ENCODE measurements at regions not wholly inside any gene's neighbourhood (a gene's known extent, or its start where the extent isn't known, plus 50 kb on each side); places are given as distances from the start of the nearest gene placed in this dataset.
"Not testable (repeated sequence)": the region's sequence is repeated elsewhere in the genome, so short reads cannot be mapped to it uniquely, and the experiment has no call there.

DNA sequence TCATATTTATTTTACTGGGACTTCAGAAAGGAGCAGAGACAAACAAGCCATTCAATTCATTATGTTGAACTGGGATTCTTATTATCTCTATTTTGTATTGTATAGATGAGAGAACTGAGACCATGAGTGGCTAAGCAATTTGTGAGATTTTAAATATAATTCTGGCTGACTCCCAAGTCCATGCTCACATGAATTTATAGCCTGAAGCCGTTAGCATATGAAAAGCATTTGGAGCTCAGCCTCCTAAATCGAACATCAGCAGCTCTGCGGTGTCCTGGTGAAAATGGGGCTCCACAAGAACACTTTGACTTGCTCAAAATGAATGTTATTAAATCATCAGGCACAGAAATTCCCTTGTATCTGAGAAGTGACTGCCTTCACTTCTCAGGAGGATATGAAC is 96.8 kb upstream of the DPT start:
- no peak for DNase-seq (ENCODE audit: low spot score)

DNA sequence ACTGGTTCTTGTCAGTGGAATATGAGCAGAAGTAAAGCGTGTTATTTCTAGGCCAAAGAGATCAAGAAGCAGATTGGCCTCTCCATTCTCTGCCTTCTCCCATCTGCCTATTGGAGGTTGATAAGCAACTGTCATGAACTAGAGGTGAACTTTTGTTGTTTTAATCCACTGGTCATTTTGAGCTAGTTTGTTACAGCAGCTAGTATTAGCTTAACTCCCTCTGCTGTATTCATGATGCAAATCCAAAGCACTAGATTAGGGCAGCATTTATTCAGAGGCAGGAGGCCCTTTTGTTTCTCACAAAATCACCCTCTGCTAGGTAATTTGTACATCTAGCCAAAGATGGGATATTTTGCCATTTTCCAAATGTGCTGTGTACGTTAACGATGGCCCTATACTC is 97.3 kb upstream of the DPT start:
- no peak for DNase-seq (ENCODE audit: low spot score)

DNA sequence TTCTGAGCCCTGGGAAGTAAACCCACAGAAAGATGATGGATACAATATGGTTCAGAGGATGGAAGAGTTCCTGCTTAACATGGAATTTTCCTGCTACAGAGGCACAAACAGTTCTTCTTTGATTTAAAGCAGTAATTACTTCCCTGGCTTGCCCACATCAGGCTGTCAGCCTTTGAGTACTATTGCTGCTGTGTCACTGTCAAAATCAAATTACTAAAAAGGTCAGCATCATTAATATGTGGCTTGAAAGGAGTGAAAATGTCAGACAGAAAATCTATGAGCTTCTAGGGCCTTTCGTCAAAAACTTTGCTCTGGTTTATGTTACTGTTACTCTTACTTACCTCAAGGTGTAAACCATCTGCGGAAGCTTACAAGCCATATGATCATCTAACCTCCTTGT is 98.6 kb upstream of the DPT start:
- DNase-seq (ENCODE audit: low spot score), result no peak

DNA sequence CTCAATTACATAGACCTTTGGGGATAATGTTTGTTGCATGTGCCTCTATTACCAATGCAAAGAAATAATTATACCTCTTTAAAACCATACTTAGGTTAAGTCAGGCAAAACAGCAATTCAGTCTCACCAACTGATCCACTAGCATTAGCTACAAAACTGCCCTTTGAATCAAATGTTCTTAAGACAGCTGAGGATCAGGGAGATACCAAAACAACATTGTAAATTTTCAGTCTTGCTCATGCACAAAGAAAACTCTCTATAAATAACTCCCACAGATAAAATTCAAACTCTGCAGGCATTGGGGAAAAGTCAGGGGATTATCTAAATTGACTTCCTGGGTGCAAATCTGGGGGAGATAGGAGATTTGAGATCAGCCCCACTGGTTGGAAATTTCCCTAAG is 100.9 kb upstream of the DPT start:
- no peak for DNase-seq (ENCODE audit: low spot score)

DNA sequence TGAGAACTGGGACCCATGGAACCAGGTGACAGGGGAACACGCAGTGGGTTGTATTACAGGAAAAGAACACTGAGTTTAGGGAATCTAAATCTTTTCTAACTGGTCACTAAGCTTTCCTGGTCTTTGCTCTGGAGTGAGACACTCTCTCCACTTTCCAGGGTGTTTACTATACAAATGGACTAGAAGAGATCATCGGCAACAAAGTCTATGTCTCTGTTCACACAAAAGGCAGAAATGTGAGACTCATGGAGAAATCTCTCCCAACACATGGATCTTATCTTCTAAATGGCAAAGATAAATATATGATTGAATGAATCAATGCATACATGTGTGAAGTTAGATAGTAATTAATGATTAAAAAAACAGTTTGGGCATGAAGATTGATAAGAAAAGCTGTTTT is 101.6 kb upstream of the DPT start:
- no peak for DNase-seq (ENCODE audit: low spot score)

DNA sequence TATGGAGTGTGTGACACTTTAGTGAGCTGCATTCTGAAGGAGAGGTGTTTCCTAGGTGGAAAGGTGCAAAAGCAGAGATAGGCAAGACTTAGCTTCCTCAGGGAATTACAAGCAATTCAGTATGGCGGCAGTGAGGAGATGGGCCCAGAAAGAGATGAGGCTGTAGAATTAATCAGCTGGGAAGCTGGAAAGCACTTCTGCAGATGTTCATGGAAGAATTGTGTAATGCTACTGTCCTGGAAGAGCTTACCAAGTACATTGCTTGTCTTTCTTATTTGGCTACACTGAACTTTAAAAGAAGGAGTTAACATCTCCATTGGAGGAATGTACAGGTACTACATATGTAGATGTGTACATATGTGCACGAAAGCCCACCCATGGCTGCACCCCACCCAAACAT is 103.7 kb upstream of the DPT start:
- DNase-seq (ENCODE audit: low spot score), result no peak

DNA sequence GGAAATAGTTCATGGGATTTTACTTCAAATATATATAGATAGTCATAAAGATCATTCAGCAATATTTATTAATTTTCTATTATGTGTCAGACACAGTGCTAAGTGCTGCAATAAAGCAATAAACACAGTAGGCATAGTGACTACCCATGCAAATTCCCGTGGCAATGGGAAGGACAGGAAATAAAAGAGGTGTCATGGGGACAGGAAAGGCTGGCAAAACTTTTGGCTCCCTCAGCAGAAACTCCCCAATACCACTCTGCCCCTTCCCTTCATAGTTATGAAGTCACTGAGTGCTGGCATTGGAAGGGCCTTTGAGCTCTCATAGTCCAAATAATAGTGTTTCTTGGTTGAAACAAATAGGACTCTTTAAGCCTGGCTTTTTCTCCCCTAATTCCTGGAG is 104.4 kb upstream of the DPT start:
- DNase-seq (ENCODE audit: low spot score), result no peak

DNA sequence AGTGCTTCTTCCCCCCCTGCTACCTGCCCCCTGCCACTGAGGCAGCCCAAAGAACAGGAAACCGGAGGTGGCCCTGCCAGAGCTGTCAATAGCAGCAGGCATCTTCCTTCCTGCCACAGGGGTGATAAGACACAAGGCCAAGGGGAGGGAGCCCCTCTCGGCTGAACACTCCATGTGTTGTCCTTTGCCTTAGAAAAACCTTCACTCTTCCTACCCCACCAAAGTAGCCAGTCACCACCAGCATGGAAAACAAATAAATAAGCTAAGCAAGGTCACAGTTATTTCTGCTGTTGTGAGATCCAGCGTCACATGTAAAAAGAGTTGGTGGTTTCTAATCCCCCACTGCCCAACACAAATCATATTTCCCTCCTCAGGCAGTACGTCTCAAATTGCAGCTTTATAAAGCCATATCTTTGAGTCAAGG is 104.8 kb upstream of the DPT start:
- DNase-seq (ENCODE audit: low spot score), result no peak

DNA sequence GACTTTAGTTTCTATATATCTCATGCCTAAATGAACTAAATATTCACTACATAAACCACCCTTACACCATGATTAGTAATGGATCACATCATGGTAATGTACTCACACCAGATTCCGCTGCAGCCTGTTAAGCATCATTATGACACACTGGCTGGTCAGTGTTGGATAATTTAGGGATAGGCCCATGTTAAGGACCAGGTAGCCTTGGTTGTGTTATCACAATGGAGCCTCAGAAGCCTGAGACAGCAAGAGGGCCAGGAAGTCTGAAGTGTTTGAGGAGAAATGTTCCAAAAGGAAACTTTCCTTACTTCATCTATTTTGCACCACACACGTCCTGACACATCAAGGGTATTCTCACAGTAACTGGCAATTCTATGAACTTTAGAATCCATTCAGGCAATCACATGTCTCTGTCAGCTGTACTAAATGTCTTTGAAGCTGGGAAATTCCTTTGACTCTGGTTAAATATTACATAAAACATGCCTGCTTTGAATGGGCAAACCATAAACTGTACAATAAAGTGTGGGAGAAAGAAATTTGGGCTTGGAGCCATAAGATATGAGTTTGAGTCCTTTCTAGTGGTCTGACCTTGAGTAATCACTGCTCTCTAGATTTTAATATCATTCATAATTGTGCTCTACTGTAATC is 105.3 kb upstream of the DPT start:
- DNase-seq (ENCODE audit: low spot score), result peak; percentile 49

DNA sequence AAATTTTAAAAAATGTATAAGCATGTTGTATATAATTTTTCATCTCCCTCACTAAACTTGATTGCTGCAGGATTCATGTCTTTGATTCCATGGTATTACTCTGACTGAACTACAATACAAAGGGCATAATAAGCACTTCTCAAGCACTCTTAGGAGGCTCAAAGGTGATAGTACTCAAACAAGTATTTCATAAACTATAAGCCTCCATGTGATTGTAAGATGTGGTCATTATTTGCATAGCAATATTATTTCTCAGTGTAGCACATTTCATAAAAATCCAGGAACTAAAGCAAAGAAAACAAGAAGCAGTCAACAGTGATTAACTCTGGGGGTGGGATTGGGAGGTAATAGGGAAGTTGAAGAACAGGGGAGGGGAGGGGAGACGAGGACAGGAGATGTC is 106.2 kb upstream of the DPT start:
- no peak for DNase-seq (ENCODE audit: low spot score)

DNA sequence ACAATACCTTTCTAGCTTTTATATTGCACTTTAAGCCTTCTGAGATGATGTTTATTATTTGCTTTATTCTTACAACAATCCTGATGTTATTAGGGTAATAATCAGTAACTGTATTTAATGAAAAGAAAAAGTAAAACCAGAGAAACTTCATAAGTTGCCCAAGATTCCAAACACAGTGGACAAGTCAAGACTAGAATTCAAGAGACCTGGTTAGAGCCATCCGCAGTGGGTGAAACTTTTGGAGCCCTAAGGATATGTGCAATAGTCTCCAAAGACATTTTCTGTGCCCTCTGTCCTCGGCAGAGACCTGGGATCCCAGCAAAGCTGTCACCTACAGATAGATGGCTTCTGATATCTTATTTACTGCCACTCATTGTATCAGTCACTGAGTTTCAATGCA is 106.8 kb upstream of the DPT start:
- no peak for DNase-seq (ENCODE audit: low spot score)

DNA sequence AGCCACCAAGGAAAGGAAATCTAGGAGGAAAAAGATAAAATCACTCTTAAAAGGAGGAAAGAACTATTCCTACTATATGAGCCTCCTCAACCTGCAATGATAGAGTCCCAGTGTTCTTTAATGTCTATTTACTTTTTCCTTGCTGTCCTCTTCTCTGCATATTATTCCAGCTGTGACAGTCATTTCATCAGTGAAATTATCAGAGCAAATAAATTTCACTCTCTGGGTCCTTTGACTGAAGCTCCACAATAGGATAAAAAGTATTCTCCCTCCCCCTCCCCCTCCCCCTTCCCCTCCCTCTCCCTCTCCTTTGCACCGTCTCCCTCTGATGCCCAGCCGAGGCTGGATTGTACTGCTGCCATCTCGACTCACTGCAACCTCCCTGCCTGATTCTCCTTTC is 107.5 kb upstream of the DPT start:
- DNase-seq (ENCODE audit: low spot score), result no peak

DNA sequence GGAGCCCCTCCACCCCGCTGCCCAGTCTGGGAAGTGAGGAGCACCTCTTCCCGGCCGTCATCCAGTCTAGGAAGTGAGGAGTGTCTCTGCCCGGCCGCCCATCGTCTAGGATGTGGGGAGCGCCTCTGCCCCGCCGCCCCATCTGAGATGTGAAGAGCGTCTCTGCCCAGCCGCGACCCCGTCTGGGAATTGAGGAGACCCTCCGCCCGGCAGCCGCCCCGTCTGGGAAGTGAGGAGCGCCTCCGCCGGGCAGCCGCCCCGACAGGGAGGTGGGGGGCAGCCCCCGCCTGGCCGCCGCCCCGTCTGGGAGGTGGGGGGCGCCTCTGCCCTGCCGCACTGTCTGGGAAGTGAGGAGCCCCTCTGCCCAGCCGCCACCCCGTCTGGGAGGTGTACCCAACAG is 108.2 kb upstream of the DPT start:
- not testable (repeated sequence) for DNase-seq (ENCODE audit: low spot score)

DNA sequence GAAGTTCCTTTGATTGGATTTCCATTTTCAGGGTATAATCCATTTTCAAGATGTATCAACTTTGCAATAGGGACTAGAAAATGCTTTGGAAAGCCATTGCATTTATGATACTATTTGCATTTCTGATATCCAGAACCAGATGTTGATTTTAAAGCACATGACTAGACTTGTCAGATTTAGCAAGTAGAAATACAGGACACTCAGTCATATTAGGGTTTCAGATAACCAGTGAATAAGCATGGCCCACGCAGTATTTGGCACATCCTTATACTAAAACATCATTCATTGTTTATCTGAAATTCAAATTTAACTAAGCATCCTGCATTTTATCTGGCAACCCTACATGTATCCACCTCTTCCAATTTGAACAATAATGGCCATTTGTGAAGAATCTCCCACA is 113.3 kb upstream of the DPT start:
- DNase-seq (ENCODE audit: low spot score), result no peak

DNA sequence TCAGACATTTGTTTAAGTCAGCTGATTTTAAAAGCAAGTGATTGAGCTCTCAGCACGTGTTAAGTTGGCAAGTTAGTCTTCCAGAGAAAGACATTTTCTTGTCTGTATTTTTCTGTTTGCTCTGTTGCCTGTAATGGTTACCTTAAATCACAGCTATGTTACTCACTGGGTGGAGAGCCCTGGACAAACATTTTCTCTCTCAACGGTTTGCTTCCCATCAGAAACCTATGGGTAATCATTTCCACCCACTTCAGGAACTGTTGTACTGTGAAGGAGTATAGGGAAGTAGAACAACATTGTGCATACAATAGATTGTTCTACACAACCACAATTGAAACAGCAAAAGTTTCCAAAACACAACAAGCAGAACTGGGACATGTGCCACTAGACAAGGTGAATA is 113.9 kb upstream of the DPT start:
- DNase-seq (ENCODE audit: low spot score), result peak; percentile 44

DNA sequence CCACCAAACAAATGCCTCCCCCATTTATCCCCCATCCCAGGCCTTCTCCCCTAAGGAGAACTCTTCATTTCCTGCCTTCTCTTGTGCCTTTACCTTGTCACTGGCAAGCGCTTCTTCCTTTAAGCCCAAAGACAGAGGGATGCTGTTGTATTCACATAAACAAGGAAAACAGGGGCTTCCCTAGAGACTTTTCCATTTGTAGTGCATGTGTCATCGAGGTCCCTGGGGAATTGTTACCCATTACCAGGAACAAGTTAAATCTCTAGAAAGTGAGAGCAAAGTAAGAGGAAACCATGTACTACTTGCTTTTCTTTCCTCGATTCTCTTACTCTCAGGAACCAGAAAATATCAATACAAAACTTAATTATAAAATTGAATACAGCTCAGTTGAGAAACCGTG is 114.4 kb upstream of the DPT start:
- DNase-seq (ENCODE audit: low spot score), result no peak

DNA sequence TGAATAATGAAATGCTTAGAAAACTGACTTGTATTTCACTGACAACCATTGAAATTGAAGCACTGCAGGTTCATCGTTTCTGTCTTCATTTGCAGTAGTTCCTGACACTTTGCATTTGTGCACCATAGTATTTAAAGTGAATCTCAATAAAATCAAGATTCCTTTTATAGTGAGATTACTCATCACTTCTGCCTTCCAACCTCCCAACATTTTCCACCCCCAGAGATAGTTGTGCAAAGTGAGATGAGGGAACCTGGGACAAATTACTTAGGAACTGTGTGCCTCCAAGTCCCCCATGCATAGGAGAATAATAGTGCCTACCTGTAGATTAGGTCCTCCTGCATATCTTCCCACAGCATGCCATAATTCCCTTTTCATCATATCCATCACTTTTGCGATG is 114.9 kb upstream of the DPT start:
- no peak for DNase-seq (ENCODE audit: low spot score)

DNA sequence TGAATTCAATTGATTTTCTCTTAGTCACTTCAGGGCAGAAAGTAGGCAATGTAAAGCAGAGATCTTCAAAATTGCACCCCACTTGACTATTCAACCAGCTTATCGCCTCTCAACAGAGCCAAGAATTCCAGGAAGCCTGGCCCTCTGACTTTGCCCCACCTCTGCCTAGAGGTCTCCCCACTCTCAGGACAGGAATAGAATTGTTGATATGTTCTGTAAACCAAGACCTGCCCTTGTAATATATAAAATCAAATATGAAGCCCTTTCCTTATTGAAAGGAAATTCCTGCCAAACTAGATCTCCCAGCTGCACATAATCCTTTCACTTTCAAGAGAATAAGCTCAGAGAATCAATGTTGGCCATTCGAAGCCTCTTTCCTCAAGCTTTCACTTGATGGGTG is 116.1 kb upstream of the DPT start:
- peak; percentile 51 for DNase-seq (ENCODE audit: low spot score)

DNA sequence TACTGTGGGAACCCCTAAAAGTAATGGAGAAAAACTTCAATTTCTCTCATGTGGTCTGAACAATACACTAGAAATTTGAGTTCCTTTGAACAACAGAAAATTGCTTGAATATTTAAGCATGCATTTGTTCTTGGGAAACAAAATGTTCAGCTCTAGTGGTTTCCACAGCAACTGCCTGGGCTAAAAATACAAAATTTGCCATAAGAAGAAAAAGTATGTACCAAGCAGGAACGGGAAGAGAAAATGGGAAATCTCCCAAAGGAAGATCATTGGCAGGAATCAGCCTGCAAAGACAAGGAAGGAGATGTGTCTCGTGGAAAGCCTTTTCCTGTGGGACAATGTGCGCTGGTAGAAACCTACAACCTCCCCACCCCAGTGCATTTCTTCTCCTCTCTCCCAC is 119.0 kb upstream of the DPT start:
- no peak for DNase-seq (ENCODE audit: low spot score)

DNA sequence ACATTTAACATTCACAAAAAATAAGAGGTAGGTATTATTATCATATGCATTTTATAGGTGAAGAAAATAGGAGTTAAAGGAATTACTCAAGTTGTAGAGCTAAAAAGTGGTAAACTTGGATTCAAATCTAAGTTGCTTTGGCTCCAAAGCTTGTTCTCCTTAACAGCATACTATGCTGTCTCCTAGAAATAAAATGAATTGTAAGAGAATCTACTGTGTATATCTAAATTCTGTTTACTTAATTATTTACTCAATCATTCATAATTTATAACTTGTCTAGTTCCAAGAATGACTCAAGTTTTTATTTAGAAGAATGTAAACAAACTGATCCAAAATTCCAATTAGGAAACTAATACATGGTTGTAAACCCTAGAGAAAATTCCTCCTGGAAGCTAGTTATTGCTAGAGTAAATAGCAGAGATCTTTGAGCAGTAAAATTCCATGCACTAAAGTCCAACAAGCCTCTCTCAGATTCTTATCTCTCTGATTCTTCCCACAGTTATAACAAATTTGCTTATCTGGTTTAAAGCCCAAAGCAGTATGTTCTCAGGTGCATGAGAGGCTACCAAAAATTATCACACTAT is 132.5 kb upstream of the DPT start:
- peak; percentile 55 for DNase-seq (ENCODE audit: low spot score)

DNA sequence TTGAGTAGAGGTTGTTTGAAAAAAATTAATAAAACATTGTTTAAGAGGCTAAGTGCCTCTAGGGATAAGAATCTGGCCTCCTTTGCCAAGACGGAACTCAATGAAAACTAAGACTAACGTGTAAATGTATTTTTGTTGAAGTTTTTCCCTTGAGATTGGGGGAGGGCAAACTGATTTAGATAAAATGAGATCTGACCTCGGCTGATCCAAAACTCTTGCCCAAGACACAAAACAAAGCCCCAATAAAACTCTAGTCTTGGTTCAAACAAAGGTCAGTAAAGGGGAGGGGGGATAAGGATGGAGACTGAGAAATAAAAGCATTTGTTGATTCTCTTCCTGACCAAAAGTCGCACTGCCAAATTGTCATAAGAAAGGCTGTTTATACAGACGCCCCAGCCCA is 134.8 kb upstream of the DPT start:
- DNase-seq (ENCODE audit: low spot score), result no peak

DNA sequence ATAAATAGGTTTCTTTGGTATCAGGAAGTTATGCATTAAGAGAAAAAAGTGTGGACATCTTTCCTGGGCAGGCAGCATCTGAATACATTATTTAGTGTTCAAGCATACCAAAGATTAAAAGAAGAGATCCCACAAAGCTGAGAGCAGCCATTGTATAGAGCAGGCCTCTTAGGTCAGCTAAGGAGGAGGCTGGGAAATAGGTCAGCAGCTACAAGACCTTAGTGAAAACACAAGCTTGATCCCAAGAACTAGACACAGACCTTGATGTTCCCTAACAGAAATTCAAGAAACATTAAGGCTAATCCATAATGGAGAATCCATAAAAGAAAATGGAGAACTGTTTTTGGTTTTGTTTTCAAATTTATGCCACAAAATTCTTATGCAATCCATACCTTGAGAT is 135.3 kb upstream of the DPT start:
- DNase-seq (ENCODE audit: low spot score), result no peak

DNA sequence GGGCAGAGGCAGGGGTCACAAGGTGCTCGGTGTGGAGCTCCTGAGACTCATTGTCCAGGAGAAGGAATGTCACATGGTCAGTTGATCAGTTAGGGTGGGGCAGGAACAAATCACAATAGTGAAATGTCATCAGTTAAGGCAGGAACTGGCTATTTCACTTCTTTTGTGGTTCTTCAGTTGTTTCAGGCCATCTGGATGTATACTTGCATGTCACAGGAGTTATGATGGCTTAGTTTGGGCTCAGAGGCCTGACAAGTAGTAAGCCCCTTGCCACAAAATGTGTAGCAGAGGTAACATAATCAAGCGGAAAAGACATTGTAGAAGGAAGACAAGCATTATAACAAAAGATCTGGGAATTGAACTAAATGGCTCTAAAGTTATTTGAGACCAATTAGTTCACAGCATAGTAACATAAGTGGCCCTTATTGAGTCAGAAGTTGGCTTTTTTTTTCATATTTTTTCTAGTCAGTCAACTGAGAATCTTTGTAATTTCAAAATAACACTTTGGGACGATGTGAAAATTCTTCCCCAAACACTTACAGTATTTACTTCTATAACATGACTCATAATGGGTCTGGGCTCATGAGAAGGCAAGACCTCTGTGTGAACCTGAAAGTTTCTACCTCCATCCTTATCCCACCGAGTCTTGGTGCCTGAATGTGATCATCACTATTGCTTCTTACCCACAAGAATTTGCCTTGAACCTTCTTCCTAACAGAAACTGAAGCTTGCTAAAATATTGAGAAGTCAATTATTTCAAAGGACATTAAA is 137.0 kb upstream of the DPT start:
- no peak for DNase-seq (ENCODE audit: low spot score)

Measured in HT-29 (cell line).